ENCODE measurements at regions not wholly inside any gene's neighbourhood (a gene's known extent, or its start where the extent isn't known, plus 50 kb on each side); places are given as distances from the start of the nearest gene placed in this dataset.
"Not testable (repeated sequence)": the region's sequence is repeated elsewhere in the genome, so short reads cannot be mapped to it uniquely, and the experiment has no call there.

DNA sequence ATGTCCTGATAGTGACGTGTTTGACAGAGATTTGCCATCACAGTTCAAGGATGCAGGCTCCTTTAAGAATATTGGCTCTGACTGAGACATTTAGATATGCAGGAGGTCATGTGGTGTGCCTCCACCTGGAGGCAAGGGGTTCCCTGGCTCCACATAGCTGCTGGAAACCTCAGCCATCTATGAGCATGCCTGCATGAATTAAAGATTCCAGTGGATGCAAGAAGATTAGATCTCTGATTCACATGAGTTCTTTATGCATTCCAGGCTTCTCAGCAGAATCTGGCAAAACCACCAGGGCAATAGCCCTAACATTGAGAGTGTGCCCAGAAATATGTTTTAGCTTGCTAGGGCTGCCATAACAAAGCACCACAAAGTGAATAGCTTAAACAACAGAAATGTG, 298.5 kb upstream of the AADAT start:
- H3K27ac Mint-ChIP-seq (ENCODE audit: unreplicated experiment), result no peak overlapping the region
- no peaks in the 10 kb centered on the region for H3K27me3 Mint-ChIP-seq (ENCODE audit: low read depth)
- H3K4me3 Mint-ChIP-seq (ENCODE audit: unreplicated experiment), result no peak overlapping the region
- no peaks in the 10 kb centered on the region for H3K36me3 Mint-ChIP-seq (ENCODE audit: low read depth)
- DNase-seq (ENCODE audit: low spot score), result no peak
- TF ChIP-seq, protein P1, sequence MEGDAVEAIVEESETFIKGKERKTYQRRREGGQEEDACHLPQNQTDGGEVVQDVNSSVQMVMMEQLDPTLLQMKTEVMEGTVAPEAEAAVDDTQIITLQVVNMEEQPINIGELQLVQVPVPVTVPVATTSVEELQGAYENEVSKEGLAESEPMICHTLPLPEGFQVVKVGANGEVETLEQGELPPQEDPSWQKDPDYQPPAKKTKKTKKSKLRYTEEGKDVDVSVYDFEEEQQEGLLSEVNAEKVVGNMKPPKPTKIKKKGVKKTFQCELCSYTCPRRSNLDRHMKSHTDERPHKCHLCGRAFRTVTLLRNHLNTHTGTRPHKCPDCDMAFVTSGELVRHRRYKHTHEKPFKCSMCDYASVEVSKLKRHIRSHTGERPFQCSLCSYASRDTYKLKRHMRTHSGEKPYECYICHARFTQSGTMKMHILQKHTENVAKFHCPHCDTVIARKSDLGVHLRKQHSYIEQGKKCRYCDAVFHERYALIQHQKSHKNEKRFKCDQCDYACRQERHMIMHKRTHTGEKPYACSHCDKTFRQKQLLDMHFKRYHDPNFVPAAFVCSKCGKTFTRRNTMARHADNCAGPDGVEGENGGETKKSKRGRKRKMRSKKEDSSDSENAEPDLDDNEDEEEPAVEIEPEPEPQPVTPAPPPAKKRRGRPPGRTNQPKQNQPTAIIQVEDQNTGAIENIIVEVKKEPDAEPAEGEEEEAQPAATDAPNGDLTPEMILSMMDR (IDR thresholded peaks at IDR 0.05), result no peak
- H3K4me1 Mint-ChIP-seq (ENCODE audit: low read depth), result no peaks in the 10 kb centered on the region
- peaks cover 12% of the 10 kb centered on the region for H3K9me3 Mint-ChIP-seq (ENCODE audit: low read depth)

DNA sequence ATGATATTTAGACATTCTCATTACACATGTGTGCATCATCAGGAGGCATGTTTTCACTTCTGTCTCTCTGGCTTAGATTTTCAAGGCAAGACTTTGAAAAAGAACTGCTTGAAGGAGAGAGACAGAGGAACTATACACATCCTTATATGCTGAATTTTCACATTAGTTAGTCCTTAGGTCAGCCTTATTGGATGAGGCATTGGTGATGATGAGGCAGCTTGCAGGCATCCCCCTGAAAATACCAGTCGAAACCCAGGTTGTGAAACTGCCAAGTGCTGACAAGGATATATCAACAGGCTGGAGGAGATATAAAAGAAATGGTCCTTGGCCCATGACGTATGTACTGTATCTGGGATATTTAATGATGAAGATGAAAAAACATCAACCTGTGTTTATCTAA, 297.2 kb upstream of the AADAT start:
- no peaks in the 10 kb centered on the region for H3K4me1 Mint-ChIP-seq (ENCODE audit: low read depth)
- H3K9me3 Mint-ChIP-seq (ENCODE audit: low read depth), result peaks cover 17% of the 10 kb centered on the region
- H3K36me3 Mint-ChIP-seq (ENCODE audit: low read depth), result no peaks in the 10 kb centered on the region
- H3K4me3 Mint-ChIP-seq (ENCODE audit: unreplicated experiment), result no peak overlapping the region
- H3K27me3 Mint-ChIP-seq (ENCODE audit: low read depth), result no peaks in the 10 kb centered on the region
- TF ChIP-seq, protein P1 (IDR thresholded peaks at IDR 0.05), result no peak
- no peak for DNase-seq (ENCODE audit: low spot score)
- H3K27ac Mint-ChIP-seq (ENCODE audit: unreplicated experiment), result no peak overlapping the region

DNA sequence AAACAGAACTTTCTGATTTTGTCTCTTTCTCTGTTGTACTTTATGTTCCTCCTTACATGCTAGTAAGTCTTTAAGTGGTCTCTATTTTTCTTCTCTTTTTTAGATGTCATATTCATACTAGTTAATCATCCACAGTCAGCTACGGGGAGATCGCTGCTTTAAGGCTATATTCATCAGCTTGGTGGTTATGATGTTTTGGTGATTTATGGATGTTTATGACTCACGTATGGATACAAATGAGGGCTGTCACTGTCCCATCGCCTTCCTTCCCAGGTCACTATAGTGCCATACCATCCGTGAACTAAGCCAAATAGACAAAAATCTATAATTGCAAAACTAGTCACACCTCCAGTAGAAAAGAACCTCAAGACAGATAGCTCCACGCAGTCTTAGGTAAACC, 296.8 kb upstream of the AADAT start:
- Mint-ChIP-seq H3K36me3 (ENCODE audit: low read depth) (no peaks in the 10 kb centered on the region), H3K27ac (ENCODE audit: unreplicated experiment) (no peak overlapping the region), H3K4me1 (ENCODE audit: low read depth) (no peaks in the 10 kb centered on the region), H3K9me3 (ENCODE audit: low read depth) (peaks cover 22% of the 10 kb centered on the region), H3K27me3 (ENCODE audit: low read depth) (no peaks in the 10 kb centered on the region), H3K4me3 (ENCODE audit: unreplicated experiment) (no peak overlapping the region)
- TF ChIP-seq, protein P1 (IDR thresholded peaks at IDR 0.05), result no peak
- no peak for DNase-seq (ENCODE audit: low spot score)

DNA sequence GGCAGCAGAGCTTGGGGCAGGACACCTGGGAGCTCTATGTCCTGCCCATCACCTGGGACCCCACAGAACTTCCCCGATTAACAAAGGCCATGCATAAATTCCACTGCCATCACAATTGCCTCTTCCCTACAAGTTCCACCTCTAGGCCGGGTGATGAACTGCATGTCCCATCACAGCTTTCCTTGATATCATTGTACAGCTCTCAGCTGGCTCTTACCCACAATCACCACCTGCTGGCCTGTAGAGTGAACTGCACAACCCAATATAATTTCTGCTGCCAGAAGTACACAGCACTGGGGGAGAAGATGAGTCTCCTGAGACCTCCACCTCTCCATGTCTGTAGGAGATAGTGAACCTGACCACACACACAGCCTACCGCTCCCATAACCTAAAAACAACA, 285.0 kb upstream of the AADAT start:
- no peaks in the 10 kb centered on the region for H3K36me3 Mint-ChIP-seq (ENCODE audit: low read depth)
- TF ChIP-seq, protein P1 (IDR thresholded peaks at IDR 0.05), result peak; percentile 48
- H3K9me3 Mint-ChIP-seq (ENCODE audit: low read depth), result peaks cover 43% of the 10 kb centered on the region
- H3K4me1 Mint-ChIP-seq (ENCODE audit: low read depth), result no peaks in the 10 kb centered on the region
- DNase-seq (ENCODE audit: low spot score), result no peak
- no peak overlapping the region for H3K27ac Mint-ChIP-seq (ENCODE audit: unreplicated experiment)
- no peak overlapping the region for H3K4me3 Mint-ChIP-seq (ENCODE audit: unreplicated experiment)
- H3K27me3 Mint-ChIP-seq (ENCODE audit: low read depth), result no peaks in the 10 kb centered on the region

DNA sequence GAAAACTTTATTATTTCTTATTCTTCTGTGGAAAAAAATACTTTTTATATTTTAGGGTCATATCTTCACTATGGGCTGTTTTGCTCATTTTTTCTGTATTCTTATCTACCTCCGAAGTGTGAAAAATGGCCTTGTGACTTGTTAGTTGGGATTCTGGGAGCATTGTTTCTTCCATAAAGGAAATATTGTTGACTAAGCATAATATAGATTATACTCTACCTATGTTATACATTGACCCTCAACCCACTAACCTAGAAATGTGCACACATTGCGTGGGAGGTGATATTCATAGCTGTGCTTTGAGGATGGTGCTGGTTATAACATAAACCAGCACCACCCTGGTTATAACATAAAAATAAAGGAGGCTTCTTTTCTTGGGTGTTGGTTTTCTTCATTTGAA, 259.2 kb upstream of the AADAT start:
- Mint-ChIP-seq H3K9me3 (ENCODE audit: low read depth) (peaks cover 3% of the 10 kb centered on the region), H3K27me3 (ENCODE audit: low read depth) (no peaks in the 10 kb centered on the region), H3K27ac (ENCODE audit: unreplicated experiment) (no peak overlapping the region), H3K36me3 (ENCODE audit: low read depth) (no peaks in the 10 kb centered on the region), H3K4me1 (ENCODE audit: low read depth) (no peaks in the 10 kb centered on the region), H3K4me3 (ENCODE audit: unreplicated experiment) (no peak overlapping the region)
- no peak for DNase-seq (ENCODE audit: low spot score)
- TF ChIP-seq, protein P1 (IDR thresholded peaks at IDR 0.05), result no peak

DNA sequence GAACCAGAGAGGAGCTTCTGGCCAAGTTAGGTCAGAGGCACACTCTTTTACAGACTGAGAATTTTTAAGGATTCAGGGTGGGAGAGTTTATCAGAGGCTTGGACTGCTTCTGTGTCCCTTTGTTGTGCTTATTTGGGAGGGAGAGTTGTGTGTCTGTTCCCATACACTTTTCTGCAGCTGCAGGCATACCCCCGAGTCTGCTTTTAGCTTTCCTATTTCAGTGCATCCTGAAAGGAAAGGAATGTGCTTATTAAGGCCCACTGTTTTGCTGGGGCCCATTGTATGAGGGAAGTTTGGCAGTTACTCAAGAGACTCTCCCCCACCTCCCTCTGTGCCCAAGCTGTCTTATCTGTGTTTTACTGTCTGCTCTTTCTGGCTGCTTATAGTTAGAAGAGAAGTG, 257.4 kb upstream of the AADAT start:
- not testable (repeated sequence) for DNase-seq (ENCODE audit: low spot score); H3K27ac Mint-ChIP-seq (ENCODE audit: unreplicated experiment); H3K36me3 Mint-ChIP-seq (ENCODE audit: low read depth); H3K4me1 Mint-ChIP-seq (ENCODE audit: low read depth); H3K27me3 Mint-ChIP-seq (ENCODE audit: low read depth); H3K4me3 Mint-ChIP-seq (ENCODE audit: unreplicated experiment); H3K9me3 Mint-ChIP-seq (ENCODE audit: low read depth)

Data from chondrocyte (in vitro differentiated cells).